ENCODE measurements at regions not wholly inside any gene's neighbourhood (a gene's known extent, or its start where the extent isn't known, plus 50 kb on each side); places are given as distances from the start of the nearest gene placed in this dataset.

GRCh38 chr4:157934151-157934550, 238.7 kb downstream of the GASK1B start:
- no peak for TF ChIP-seq FOXM1 (IDR thresholded peaks at IDR 0.05; ENCODE audit: borderline replicate concordance)
- TF ChIP-seq BHLHE40 (IDR thresholded peaks at IDR 0.05; ENCODE audit: borderline replicate concordance), result no peak
- no peak for TF ChIP-seq FOXA1 (IDR thresholded peaks at IDR 0.05)
- no peak for TF ChIP-seq NFRKB (IDR thresholded peaks at IDR 0.05)
